Neutrophil (primary cell): ENCODE measurements at regions not wholly inside any gene's neighbourhood (a gene's known extent, or its start where the extent isn't known, plus 50 kb on each side); places are given as distances from the start of the nearest gene placed in this dataset.
"Not testable (repeated sequence)": the region's sequence is repeated elsewhere in the genome, so short reads cannot be mapped to it uniquely, and the experiment has no call there.

Experiments used
- H3K27ac ChIP-seq: fragments of 200-600 bp; sonication (generic); 2 replicates; pipeline ENCODE4 v1.5.1; 2016; ENCODE audit warnings: mild to moderate bottlenecking, moderate library complexity
- H3K27me3 ChIP-seq: fragments of 200-600 bp; sonication (generic); 2 replicates; pipeline ENCODE4 v1.6.0; 2016; ENCODE audit warnings: mild to moderate bottlenecking
- H3K36me3 ChIP-seq: fragments of 200-600 bp; sonication (generic); 2 replicates; pipeline ENCODE4 v1.5.1; 2017
- H3K4me1 ChIP-seq, 2 experiments: fragments of 200-600 bp in 1 of 2; sonication (generic) in 1 of 2; 1 replicate in 1 of 2; 2 replicates in 1 of 2; pipeline versions ENCODE4 v1.5.1 to v1.6.1; 2013 to 2016; ENCODE audit warnings: low read depth in 1 of 2, low read length in 1 of 2, mild to moderate bottlenecking in 1 of 2, moderate library complexity in 1 of 2; ENCODE audit not compliant: control insufficient read depth in 1 of 2, insufficient read depth in 1 of 2
- H3K4me3 ChIP-seq, 2 experiments: fragments of 200-600 bp in 1 of 2; sonication (generic) in 1 of 2; 1 replicate in 1 of 2; 2 replicates in 1 of 2; pipeline ENCODE4 v1.5.1; 2013 to 2016; ENCODE audit warnings: low read depth in 1 of 2, low read length in 1 of 2, mild to moderate bottlenecking in 1 of 2, moderate library complexity in 1 of 2
- H3K9me3 ChIP-seq: fragments of 200-600 bp; sonication (generic); 2 replicates; pipeline ENCODE4 v1.5.1; 2016
- CTCF ChIP-seq: fragments of 200-600 bp; sonication (generic); IDR thresholded peaks from 2 replicates; pipeline ENCODE4 v1.5.1; 2016; ENCODE audit warnings: antibody characterized with exemption

- no peaks in the 10 kb centered on the region for H3K4me1 ChIP-seq
- H3K9me3 ChIP-seq: no peaks in the 10 kb centered on the region
- H3K27ac ChIP-seq: no peak overlapping the region
- H3K36me3 ChIP-seq: no peaks in the 10 kb centered on the region
- no peaks in the 10 kb centered on the region for H3K27me3 ChIP-seq
- TF ChIP-seq CTCF: no peak
- no peak overlapping the region for H3K4me3 ChIP-seq
Measured at GRCh38 chr1:172789840-172790239, 130.9 kb downstream of the FASLG start.

- H3K9me3 ChIP-seq: no peaks in the 10 kb centered on the region
- no peaks in the 10 kb centered on the region for H3K36me3 ChIP-seq
Measured at GRCh38 chr1:172790245-172790644, 131.3 kb downstream of the FASLG start.

GRCh38 chr1:172793823-172794222 lies 134.9 kb downstream of the FASLG start:
- TF ChIP-seq CTCF: no peak
- Histone ChIP-seq H3K27ac (no peak overlapping the region), H3K27me3 (no peaks in the 10 kb centered on the region), H3K9me3 (no peaks in the 10 kb centered on the region), H3K36me3 (no peaks in the 10 kb centered on the region), H3K4me3 (no peak overlapping the region), H3K4me1 (peaks cover 0 to 2% of the 10 kb centered on the region in 2 experiments)

More at GRCh38 chr1:172790245-172790644, 131.3 kb downstream of the FASLG start:
- TF ChIP-seq CTCF: no peak
- Histone ChIP-seq H3K4me3 (no peak overlapping the region), H3K4me1 (no peaks in the 10 kb centered on the region), H3K27me3 (no peaks in the 10 kb centered on the region), H3K27ac (no peak overlapping the region)

- no peaks in the 10 kb centered on the region for H3K9me3 ChIP-seq
Measured at GRCh38 chr1:172795741-172796140, 136.8 kb downstream of the FASLG start.

GRCh38 chr1:172799804-172800203 lies 140.9 kb downstream of the FASLG start:
- not testable (repeated sequence) for H3K36me3 ChIP-seq, H3K4me3 ChIP-seq, H3K9me3 ChIP-seq, H3K27me3 ChIP-seq
- H3K4me1 ChIP-seq: peaks cover 24 to 49% of the 10 kb centered on the region in 2 experiments
- peak overlapping the region; percentile 38 for H3K27ac ChIP-seq

More at GRCh38 chr1:172795741-172796140, 136.8 kb downstream of the FASLG start:
- TF ChIP-seq CTCF: no peak
- Histone ChIP-seq H3K27ac (no peak overlapping the region), H3K36me3 (no peaks in the 10 kb centered on the region), H3K4me3 (no peak overlapping the region), H3K27me3 (no peaks in the 10 kb centered on the region), H3K4me1 (peaks cover 8 to 22% of the 10 kb centered on the region in 2 experiments)

- H3K27me3 ChIP-seq: no peaks in the 10 kb centered on the region
- no peaks in the 10 kb centered on the region for H3K9me3 ChIP-seq
- H3K27ac ChIP-seq: peak overlapping the region; percentile 47
- H3K36me3 ChIP-seq: no peaks in the 10 kb centered on the region
- H3K4me3 ChIP-seq: no peak overlapping the region
- H3K4me1 ChIP-seq: peaks cover 24 to 49% of the 10 kb centered on the region in 2 experiments
- no peak for TF ChIP-seq CTCF
Measured at GRCh38 chr1:172801771-172802322, 142.9 kb downstream of the FASLG start.
